Natural killer cell (primary cell): ENCODE measurements at regions not wholly inside any gene's neighbourhood (a gene's known extent, or its start where the extent isn't known, plus 50 kb on each side); places are given as distances from the start of the nearest gene placed in this dataset.

Experiments
- ATAC-seq, 3 donors: fragments of 150-1000 bp in 2 of 3; fragments of 200-7000 bp in 1 of 3; cut with Tn5 transposase; 1 replicate in 1 of 3; 2 replicates in 2 of 3; pipeline ENCODE4 v1.10.0; 2021; ENCODE audit warnings: mild to moderate bottlenecking in 2 of 3, moderate library complexity in 2 of 3
- DNase-seq, 2 donors: peaks; one replicate each; pipeline versions ENCODE4 v3.0.0 to v3.0.0-alpha.2; 2013 to 2021; ENCODE audit warnings: mixed read lengths in 1 of 2
- H3K27ac ChIP-seq: one replicate; pipeline ENCODE4 v1.5.1; 2013; ENCODE audit warnings: mild to moderate bottlenecking, low read length
- H3K27me3 ChIP-seq: one replicate; pipeline ENCODE4 v1.6.1; 2013; ENCODE audit warnings: low read length; ENCODE audit not compliant: control insufficient read depth, insufficient read depth
- H3K36me3 ChIP-seq: one replicate; pipeline ENCODE4 v1.6.1; 2013; ENCODE audit warnings: low read length; ENCODE audit not compliant: control insufficient read depth, insufficient read depth
- H3K4me1 ChIP-seq: one replicate; pipeline ENCODE4 v1.6.1; 2013; ENCODE audit warnings: low read length; ENCODE audit not compliant: control insufficient read depth, insufficient read depth
- H3K4me3 ChIP-seq: one replicate; pipeline ENCODE4 v1.5.1; 2013; ENCODE audit warnings: low read length
- H3K9me3 ChIP-seq: one replicate; pipeline ENCODE4 v1.6.1; 2013; ENCODE audit warnings: low read length; ENCODE audit not compliant: control insufficient read depth, insufficient read depth
- H3K27ac Mint-ChIP-seq, 2 donors: one replicate each; pipeline ENCODE4 v1.8.0; 2022; ENCODE audit warnings: mild to moderate bottlenecking in 2 of 2, mixed read lengths in 2 of 2, moderate library complexity in 1 of 2
- H3K27me3 Mint-ChIP-seq, 2 donors: one replicate each; pipeline ENCODE4 v1.8.0; 2022; ENCODE audit warnings: low read depth in 2 of 2, mixed read lengths in 2 of 2
- H3K36me3 Mint-ChIP-seq: one replicate; pipeline ENCODE4 v1.8.0; 2022; ENCODE audit warnings: mixed read lengths
- H3K4me1 Mint-ChIP-seq, 2 donors: one replicate each; pipeline ENCODE4 v1.8.0; 2022; ENCODE audit warnings: mixed read lengths in 2 of 2
- H3K4me3 Mint-ChIP-seq: one replicate; pipeline ENCODE4 v1.8.0; 2022; ENCODE audit warnings: mild to moderate bottlenecking, moderate library complexity, mixed read lengths
- H3K9me3 Mint-ChIP-seq, 2 donors: one replicate each; pipeline ENCODE4 v1.8.0; 2022; ENCODE audit warnings: mixed read lengths in 2 of 2
- WGBS: methylation state at CpG from one replicate; pipeline ENCODE4 v1.1.7; 2013; ENCODE audit warnings: missing lambda C conversion rate; ENCODE audit not compliant: insufficient coverage; 5-methylcytosine and 5-hydroxymethylcytosine counted together
- intact Hi-C: fragments of 100-400 bp; cut with micrococcal nuclease; formaldehyde crosslinking; loops from one replicate; pipeline ENCODE4 v1.14.2; 2022
- TF ChIP-seq, protein P1 (sequence below): fragments of 200-600 bp; IDR thresholded peaks from one replicate; pipeline ENCODE4 v1.8.0; 2022; ENCODE audit warnings: antibody characterized with exemption

GRCh38 chr18:67731851-67732250, 215.3 kb upstream of the DSEL start:
- H3K36me3 ChIP-seq, result no peaks in the 10 kb centered on the region
- no peaks in the 10 kb centered on the region for H3K4me1 Mint-ChIP-seq
- TF ChIP-seq, protein P1, sequence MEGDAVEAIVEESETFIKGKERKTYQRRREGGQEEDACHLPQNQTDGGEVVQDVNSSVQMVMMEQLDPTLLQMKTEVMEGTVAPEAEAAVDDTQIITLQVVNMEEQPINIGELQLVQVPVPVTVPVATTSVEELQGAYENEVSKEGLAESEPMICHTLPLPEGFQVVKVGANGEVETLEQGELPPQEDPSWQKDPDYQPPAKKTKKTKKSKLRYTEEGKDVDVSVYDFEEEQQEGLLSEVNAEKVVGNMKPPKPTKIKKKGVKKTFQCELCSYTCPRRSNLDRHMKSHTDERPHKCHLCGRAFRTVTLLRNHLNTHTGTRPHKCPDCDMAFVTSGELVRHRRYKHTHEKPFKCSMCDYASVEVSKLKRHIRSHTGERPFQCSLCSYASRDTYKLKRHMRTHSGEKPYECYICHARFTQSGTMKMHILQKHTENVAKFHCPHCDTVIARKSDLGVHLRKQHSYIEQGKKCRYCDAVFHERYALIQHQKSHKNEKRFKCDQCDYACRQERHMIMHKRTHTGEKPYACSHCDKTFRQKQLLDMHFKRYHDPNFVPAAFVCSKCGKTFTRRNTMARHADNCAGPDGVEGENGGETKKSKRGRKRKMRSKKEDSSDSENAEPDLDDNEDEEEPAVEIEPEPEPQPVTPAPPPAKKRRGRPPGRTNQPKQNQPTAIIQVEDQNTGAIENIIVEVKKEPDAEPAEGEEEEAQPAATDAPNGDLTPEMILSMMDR, result no peak
- no peaks in the 10 kb centered on the region for H3K27me3 Mint-ChIP-seq
- ATAC-seq (no peak), DNase-seq (no peak)
- H3K36me3 Mint-ChIP-seq, result no peaks in the 10 kb centered on the region
- no peaks in the 10 kb centered on the region for H3K9me3 ChIP-seq
- H3K4me1 ChIP-seq, result no peaks in the 10 kb centered on the region
- H3K27ac ChIP-seq, result no peak overlapping the region
- intact Hi-C loops, result no loop called here
- 89% methylated on average over 1 of the region's 1 CpG for WGBS
- no peak overlapping the region for H3K27ac Mint-ChIP-seq
- no peaks in the 10 kb centered on the region for H3K27me3 ChIP-seq
- H3K4me3 ChIP-seq, result no peak overlapping the region
- H3K9me3 Mint-ChIP-seq, result peaks cover 14 to 16% of the 10 kb centered on the region in 2 donors
- H3K4me3 Mint-ChIP-seq, result no peak overlapping the region

GRCh38 chr18:67730886-67731285, 214.4 kb upstream of the DSEL start:
- DNase-seq, result no peak
- H3K27me3 ChIP-seq, result no peaks in the 10 kb centered on the region
- Mint-ChIP-seq H3K4me1 (no peaks in the 10 kb centered on the region), H3K36me3 (no peaks in the 10 kb centered on the region), H3K27ac (no peak overlapping the region), H3K4me3 (no peak overlapping the region), H3K9me3 (peaks cover 10 to 13% of the 10 kb centered on the region in 2 donors), H3K27me3 (no peaks in the 10 kb centered on the region)
- no peaks in the 10 kb centered on the region for H3K9me3 ChIP-seq
- no peaks in the 10 kb centered on the region for H3K4me1 ChIP-seq
- H3K4me3 ChIP-seq, result no peak overlapping the region
- intact Hi-C loops, result no loop called here
- ATAC-seq, result no peak
- 76% methylated on average over 3 of the region's 4 CpGs for WGBS
- no peak overlapping the region for H3K27ac ChIP-seq
- H3K36me3 ChIP-seq, result no peaks in the 10 kb centered on the region
- TF ChIP-seq, protein P1, result no peak

- H3K9me3 Mint-ChIP-seq, result peaks cover 11 to 13% of the 10 kb centered on the region in 2 donors
- no peaks in the 10 kb centered on the region for H3K27me3 Mint-ChIP-seq
- H3K4me1 Mint-ChIP-seq, result no peaks in the 10 kb centered on the region
- Histone ChIP-seq H3K36me3 (no peaks in the 10 kb centered on the region), H3K27ac (no peak overlapping the region), H3K27me3 (no peaks in the 10 kb centered on the region), H3K9me3 (no peaks in the 10 kb centered on the region), H3K4me3 (no peak overlapping the region), H3K4me1 (no peaks in the 10 kb centered on the region)
- DNase-seq (no peak), ATAC-seq (no peak)
- no peak overlapping the region for H3K4me3 Mint-ChIP-seq
- H3K36me3 Mint-ChIP-seq, result no peaks in the 10 kb centered on the region
- intact Hi-C loops, result no loop called here
- H3K27ac Mint-ChIP-seq, result no peak overlapping the region
- TF ChIP-seq, protein P1, result no peak
- 80% methylated on average over 1 of the region's 2 CpGs for WGBS
Observed at GRCh38 chr18:67728364-67728763, 211.8 kb upstream of the DSEL start.

DNA sequence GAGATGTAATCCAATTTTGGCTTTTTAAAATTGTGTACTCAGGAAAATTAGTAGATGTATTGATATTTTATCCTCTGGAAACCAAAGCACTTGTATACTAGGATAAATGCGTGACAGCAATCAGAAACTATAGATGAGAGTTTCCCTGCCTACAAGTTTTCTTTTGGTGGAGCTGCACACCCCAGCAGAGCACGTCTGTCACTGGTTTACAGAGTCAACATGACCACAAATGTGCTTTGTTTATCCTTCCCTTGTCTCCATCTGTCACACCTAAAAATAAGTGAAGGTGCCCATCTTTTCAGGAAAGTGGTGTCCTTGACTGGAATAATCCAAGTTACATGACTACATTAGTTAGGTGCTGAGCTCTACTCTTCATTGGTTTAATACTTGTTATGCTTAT, 210.4 kb upstream of the DSEL start:
- intact Hi-C loops, result no loop called here
- H3K4me1 Mint-ChIP-seq, result no peaks in the 10 kb centered on the region
- no peaks in the 10 kb centered on the region for H3K4me1 ChIP-seq
- no peak for DNase-seq
- WGBS, result 31% methylated on average over 2 of the region's 2 CpGs
- H3K4me3 ChIP-seq, result no peak overlapping the region
- no peaks in the 10 kb centered on the region for H3K36me3 ChIP-seq
- H3K27ac Mint-ChIP-seq, result no peak overlapping the region
- H3K27ac ChIP-seq, result no peak overlapping the region
- no peak for ATAC-seq
- TF ChIP-seq, protein P1, result no peak
- H3K36me3 Mint-ChIP-seq, result no peaks in the 10 kb centered on the region
- no peaks in the 10 kb centered on the region for H3K27me3 ChIP-seq
- H3K9me3 Mint-ChIP-seq, result peaks cover 14 to 17% of the 10 kb centered on the region in 2 donors
- H3K4me3 Mint-ChIP-seq, result no peak overlapping the region
- H3K9me3 ChIP-seq, result no peaks in the 10 kb centered on the region
- H3K27me3 Mint-ChIP-seq, result no peaks in the 10 kb centered on the region
